HG03469 (cell line): ENCODE measurements at regions not wholly inside any gene's neighbourhood (a gene's known extent, or its start where the extent isn't known, plus 50 kb on each side); places are given as distances from the start of the nearest gene placed in this dataset.

Experiments
- ATAC-seq: cut with Tn5 transposase; IDR thresholded peaks from one replicate; pipeline ENCODE4 v1.9.1; 2021; ENCODE audit warnings: mild to moderate bottlenecking, moderate library complexity, moderate number of reproducible peaks; ENCODE audit not compliant: unreplicated experiment

DNA sequence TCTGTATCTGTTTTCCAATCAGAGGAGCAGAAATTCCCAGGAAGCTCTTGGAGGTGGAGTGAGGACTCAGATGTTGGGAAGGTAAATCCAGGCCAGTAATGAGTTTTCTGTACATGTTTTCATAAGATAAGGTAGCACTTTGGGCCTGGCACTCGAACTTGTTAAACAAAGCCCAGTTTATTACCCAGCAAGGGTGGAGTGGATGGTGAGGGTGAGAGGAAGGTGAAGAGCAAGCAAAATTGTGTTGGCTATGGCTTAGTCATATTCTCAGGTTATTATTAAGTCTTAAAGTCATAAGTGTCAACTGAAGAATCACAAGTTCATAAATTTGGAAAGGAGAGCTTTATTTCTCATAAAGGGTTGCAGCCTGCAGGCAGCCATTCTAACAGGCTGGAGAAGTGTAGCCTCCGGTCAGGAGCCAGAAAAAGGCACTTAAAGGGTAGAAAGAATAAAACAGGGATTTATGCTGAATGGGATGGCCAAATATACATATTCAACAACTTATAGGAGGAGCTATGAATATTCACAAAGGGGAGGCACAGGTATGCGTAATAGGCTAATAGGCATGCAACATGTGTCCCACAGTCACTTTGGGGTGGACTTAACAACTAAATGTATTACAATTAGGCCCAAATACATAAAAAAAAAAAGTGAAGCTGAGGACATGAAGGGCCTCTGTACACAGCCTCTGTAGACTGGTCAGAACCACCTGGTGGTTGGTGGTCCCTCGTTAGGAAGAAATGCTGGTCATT is 523.9 kb downstream of the LMO4 start:
- no peak for ATAC-seq

DNA sequence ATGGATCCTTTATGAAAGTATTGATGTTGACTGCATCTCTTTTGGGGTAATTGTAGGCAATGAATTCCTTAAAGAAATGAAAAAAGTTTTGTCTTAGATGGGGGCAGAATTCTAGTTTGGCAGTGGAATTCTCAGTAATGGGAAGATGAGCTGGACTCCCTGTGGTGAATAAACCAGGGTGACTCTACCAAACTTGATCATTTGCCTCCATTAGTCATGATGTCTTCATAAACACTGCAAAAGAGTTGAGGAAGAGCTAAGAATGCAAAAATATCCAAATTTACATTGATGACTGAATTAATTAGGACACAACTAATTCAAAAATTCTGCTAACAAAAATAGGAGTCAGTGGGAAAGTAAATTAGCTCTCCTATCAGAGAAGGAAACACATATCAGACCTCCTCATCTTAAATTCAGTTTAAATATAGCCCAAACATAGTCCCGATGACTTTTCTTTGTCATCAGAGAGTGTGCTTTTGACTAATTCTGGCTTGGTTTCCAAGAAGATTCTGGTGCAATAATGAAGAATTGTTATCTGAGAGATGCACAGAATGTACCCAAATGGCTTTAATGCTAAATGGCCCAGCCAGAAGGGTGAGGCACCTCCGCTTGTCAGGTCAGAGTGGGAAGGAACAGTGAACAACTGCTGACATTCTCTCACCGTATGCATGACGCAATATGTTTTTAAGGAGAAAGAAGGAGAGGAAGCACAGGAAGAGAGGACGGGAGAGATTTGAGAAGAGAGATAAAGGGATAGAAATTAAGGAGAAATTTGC is 525.1 kb downstream of the LMO4 start:
- ATAC-seq: no peak

GRCh38 chr1:87863317-87863716 is 534.6 kb downstream of the LMO4 start:
- ATAC-seq: no peak

- no peak for ATAC-seq
Observed at GRCh38 chr1:87864676-87865075, 536.0 kb downstream of the LMO4 start.

- no peak for ATAC-seq
Observed at GRCh38 chr1:87866416-87866815, 537.7 kb downstream of the LMO4 start.

- no peak for ATAC-seq
Observed at GRCh38 chr1:87867626-87868025, 538.9 kb downstream of the LMO4 start.

DNA sequence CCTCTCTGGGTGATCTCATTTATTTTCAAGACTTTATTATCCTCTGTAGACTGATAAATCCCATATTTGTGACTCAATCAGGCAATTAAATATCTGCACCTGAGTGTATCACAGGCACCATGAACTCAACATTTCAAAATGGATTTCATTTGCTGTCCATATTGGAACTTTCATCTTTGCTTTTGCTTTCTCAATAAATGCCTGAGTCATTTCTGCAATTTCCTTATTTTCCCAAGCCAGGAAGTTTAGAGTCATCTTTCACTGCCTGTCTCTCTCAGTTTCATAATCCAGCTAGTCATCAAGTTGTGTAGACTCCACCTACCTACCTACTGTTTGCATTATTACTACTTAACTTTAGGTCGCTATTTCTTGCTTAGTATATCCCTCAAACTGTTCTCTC is 540.9 kb downstream of the LMO4 start:
- ATAC-seq: no peak

- ATAC-seq: peak; percentile 50
Observed at GRCh38 chr1:87872189-87872588, 543.5 kb downstream of the LMO4 start.

DNA sequence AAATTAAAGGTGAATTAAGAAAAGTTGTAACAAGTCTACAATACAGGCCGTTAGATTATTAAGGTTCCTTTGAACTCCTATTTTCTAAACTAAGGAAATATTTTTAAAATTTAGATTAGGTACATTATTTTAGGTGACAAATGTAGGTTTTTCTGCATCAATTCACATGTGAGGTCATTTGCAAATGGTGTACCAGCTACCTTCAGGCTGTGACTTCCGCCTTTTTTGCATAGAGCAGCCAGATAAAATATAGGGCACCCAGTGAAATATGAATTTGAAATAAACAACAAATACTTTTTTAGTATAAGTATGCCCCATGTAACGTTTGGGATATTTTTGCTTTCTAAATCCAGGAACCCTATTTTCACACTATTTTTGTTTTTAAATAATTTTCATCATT is 544.0 kb downstream of the LMO4 start:
- ATAC-seq: no peak

- ATAC-seq: no peak
Observed at GRCh38 chr1:87878873-87879272, 550.2 kb downstream of the LMO4 start.

DNA sequence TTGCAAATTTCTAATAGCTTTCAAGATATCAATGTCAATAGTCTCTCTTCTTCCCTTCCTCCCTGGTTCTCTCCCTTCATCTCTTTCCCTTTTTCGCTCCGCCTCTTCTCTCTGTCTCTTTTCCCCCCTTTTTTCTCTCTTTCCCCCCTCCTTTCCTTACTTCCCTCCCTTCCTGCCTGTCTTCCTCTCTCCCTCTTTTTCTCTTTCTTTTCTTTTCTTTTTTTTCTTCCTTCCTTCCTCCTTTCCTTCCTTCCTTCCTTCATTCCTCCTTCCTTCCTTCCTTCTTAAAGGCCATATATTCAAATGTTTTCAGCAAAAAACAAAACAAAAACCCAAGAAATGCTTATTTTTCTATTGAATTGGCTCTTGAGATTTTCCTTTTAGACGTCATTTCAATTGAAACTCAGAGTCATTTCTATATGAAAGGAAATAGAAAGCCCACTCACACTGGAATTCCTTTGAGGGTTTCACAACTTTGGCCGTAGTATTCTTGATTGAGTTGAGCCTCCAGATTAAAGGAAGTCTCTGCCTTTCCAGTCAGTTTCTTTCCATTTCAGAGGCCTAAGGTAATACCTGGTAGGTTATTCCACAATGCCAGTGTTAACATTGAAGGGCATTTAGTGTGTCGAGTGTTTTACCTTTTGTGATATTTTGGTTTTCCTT is 551.5 kb downstream of the LMO4 start:
- no peak for ATAC-seq

DNA sequence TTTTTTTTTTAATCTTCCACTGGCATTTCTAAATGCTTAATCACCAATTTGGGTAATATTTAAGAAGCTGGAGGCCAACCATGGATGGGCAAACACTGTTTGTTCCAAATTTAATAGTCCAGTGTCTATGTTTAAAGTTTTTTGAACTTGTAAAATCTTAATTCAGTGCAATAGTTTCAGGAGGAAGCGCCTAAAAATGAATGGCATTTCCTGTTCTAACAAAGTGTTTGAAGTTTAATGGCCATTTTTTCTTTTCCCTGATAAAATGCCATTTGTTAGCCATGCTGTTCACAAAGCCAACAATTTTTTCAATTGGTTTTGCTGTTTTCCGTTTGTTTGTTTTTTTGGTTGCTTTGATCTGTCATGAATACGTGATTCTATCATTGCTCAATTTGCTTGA is 552.1 kb downstream of the LMO4 start:
- no peak for ATAC-seq

- no peak for ATAC-seq
Observed at GRCh38 chr1:87883906-87884305, 555.2 kb downstream of the LMO4 start.

GRCh38 chr1:87884581-87884980 is 555.9 kb downstream of the LMO4 start:
- no peak for ATAC-seq

DNA sequence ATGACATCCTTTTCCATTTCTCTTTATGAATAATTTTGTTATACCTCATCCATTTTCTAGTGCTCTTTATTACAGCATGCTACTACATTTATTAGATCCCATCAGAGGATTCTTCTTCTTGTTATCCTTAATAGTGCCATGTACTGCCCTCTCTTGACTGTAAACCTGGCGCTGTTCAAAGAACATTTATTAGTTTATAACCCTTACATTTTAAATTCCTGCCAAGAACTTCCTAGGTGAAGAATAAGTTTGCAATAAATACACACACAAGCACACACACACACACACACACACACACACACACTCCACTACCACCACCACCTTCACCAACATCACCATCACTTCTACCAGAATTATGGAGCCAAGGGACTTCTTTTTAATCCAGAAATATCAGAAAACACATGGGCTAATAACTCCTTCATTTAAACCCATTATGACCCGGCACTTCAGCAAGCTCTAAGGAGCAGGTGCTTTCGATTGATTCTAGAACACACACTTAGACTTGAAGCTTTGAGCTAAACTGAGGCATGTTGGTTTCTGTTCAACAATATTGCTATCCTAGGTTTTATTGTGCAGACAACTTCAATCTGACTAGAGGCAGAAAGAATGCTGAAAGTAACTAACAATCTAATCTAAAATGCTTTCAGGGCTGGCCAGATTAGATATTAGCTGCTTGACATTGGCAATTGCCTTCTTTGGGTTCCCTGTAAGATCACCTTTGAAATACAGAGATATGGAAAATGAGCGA is 556.8 kb downstream of the LMO4 start:
- ATAC-seq: no peak

GRCh38 chr1:87887100-87887499 is 558.4 kb downstream of the LMO4 start:
- ATAC-seq: no peak

- ATAC-seq: no peak
Observed at GRCh38 chr1:87888446-87888845, 559.8 kb downstream of the LMO4 start.

GRCh38 chr1:87894062-87894461 is 565.4 kb downstream of the LMO4 start:
- ATAC-seq: peak; percentile 31

- ATAC-seq: no peak
Observed at GRCh38 chr1:87897481-87897880, 568.8 kb downstream of the LMO4 start.

DNA sequence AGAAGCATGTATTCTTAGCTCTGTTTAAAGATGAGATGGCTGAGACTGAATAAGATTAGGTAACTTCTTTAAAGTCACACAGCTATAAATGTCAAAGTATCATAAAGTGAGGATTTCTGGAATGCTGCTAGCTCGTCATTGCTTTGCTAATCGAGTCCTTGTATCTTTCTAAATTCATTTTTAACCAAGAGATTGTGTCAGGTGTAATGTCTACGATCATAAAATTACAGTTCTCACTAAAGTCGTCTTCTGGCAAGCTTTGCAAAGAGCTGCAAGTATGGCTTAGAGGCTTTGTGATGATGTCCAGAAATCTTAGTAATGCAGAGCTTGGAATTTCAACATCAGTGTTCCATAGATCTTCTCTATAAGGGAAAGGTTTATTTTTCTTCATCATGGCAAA is 569.8 kb downstream of the LMO4 start:
- no peak for ATAC-seq

- ATAC-seq: no peak
Observed at GRCh38 chr1:87899017-87899416, 570.3 kb downstream of the LMO4 start.
